ENCODE measurements at regions not wholly inside any gene's neighbourhood (a gene's known extent, or its start where the extent isn't known, plus 50 kb on each side); places are given as distances from the start of the nearest gene placed in this dataset.

DNA sequence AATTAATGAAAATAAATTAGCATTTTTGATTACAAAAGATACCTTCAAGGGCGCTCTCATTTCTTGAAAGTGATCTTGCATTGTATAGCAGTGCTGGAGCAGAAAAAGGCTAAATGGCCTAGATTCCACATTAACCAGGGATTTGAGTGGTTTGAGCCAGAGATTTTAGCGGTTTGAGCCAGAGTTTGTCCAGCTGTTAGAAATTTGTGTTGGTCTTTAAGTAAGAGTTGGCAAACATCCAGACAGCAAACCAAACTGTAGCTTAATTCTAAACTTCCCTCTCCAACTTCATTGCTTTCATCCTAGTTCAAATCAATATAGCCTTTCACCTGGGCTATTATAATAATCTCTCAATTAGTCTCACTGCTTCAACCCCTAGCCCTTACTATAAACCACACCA, 351.7 kb downstream of the IGSF11 start:
- Mint-ChIP-seq H3K27ac (no peak overlapping the region), H3K9me3 (no peaks in the 10 kb centered on the region), H3K4me3 (no peak overlapping the region), H3K4me1 (no peaks in the 10 kb centered on the region), H3K27me3 (ENCODE audit: low read depth, poor library complexity) (no peaks in the 10 kb centered on the region), H3K36me3 (ENCODE audit: low read depth) (no peaks in the 10 kb centered on the region)
- DNase-seq = no peak
- TF ChIP-seq, protein P1, sequence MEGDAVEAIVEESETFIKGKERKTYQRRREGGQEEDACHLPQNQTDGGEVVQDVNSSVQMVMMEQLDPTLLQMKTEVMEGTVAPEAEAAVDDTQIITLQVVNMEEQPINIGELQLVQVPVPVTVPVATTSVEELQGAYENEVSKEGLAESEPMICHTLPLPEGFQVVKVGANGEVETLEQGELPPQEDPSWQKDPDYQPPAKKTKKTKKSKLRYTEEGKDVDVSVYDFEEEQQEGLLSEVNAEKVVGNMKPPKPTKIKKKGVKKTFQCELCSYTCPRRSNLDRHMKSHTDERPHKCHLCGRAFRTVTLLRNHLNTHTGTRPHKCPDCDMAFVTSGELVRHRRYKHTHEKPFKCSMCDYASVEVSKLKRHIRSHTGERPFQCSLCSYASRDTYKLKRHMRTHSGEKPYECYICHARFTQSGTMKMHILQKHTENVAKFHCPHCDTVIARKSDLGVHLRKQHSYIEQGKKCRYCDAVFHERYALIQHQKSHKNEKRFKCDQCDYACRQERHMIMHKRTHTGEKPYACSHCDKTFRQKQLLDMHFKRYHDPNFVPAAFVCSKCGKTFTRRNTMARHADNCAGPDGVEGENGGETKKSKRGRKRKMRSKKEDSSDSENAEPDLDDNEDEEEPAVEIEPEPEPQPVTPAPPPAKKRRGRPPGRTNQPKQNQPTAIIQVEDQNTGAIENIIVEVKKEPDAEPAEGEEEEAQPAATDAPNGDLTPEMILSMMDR (IDR thresholded peaks at IDR 0.05) = no peak

DNA sequence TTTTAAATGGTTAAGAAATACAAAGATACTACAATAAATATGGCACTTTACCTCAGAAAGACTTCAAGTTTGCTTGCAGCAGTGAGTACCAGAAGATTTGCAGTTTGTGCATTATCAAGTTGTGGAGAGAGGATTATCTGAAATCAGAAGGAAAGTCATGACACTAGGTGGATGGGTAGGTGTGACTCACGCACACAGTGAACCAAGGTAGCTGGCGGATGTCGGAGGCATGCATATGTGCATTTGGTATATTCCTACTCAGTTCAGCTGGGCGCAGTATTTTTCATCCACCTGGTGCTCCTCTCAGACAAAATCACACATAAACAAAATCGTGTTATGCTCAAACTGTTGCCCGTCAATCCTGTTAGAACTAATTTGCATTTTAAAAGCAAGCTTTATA, 351.0 kb downstream of the IGSF11 start:
- H3K9me3 Mint-ChIP-seq = no peaks in the 10 kb centered on the region
- H3K27ac Mint-ChIP-seq = no peak overlapping the region
- H3K4me3 Mint-ChIP-seq = no peak overlapping the region
- TF ChIP-seq, protein P1 (IDR thresholded peaks at IDR 0.05) = no peak
- H3K36me3 Mint-ChIP-seq (ENCODE audit: low read depth) = no peaks in the 10 kb centered on the region
- H3K27me3 Mint-ChIP-seq (ENCODE audit: low read depth, poor library complexity) = no peaks in the 10 kb centered on the region
- no peaks in the 10 kb centered on the region for H3K4me1 Mint-ChIP-seq
- no peak for DNase-seq

DNA sequence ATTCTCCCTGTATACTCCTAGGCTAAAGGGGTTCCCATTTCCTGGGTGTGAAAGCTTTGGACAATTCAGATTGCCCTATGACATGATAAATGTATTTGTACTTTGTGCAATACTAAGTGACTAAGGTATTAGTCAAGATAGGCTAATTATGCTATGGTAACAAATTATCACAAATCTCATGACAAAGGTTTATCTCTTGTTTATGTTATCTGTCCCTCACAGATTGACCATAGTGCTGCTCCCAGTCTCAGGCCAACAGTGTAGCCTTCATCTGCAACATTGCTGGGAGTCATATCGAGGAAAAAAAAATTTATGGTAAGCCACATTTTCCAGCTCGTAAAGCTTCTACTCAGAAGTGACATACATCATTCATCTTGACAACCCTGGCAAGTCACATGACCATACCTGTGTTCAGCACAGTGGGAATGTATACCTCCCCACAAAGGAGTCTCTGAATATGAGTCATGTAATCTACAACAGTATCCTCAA, 346.2 kb downstream of the IGSF11 start:
- Mint-ChIP-seq H3K9me3 (no peaks in the 10 kb centered on the region), H3K27ac (no peak overlapping the region), H3K36me3 (ENCODE audit: low read depth) (no peaks in the 10 kb centered on the region), H3K27me3 (ENCODE audit: low read depth, poor library complexity) (peaks cover 2% of the 10 kb centered on the region), H3K4me1 (no peaks in the 10 kb centered on the region), H3K4me3 (no peak overlapping the region)
- TF ChIP-seq, protein P1 (IDR thresholded peaks at IDR 0.05) = no peak
- DNase-seq = no peak

DNA sequence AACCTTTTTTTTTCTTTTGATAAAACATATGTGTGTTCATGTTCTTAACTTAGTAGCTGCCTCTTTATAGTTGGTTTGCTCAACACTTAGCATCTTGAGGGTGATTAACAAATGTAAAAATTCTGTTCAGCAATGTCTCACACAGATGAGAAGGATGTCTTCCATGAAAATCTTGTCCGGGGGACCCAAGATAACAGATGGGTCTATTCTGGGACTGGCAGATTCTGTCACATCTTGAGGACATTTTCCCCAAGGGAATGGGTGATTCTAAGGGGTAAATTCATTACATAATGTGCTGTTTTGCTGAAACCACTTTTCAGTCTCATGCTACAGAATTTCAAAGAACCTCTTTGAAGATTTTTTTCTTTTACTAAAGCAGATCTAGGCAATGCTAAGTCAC, 342.2 kb downstream of the IGSF11 start:
- Mint-ChIP-seq H3K36me3 (ENCODE audit: low read depth) (no peaks in the 10 kb centered on the region), H3K27ac (no peak overlapping the region), H3K27me3 (ENCODE audit: low read depth, poor library complexity) (peaks cover 5% of the 10 kb centered on the region), H3K9me3 (peaks cover 15% of the 10 kb centered on the region), H3K4me1 (no peaks in the 10 kb centered on the region), H3K4me3 (no peak overlapping the region)
- no peak for DNase-seq
- TF ChIP-seq, protein P1 (IDR thresholded peaks at IDR 0.05) = no peak

DNA sequence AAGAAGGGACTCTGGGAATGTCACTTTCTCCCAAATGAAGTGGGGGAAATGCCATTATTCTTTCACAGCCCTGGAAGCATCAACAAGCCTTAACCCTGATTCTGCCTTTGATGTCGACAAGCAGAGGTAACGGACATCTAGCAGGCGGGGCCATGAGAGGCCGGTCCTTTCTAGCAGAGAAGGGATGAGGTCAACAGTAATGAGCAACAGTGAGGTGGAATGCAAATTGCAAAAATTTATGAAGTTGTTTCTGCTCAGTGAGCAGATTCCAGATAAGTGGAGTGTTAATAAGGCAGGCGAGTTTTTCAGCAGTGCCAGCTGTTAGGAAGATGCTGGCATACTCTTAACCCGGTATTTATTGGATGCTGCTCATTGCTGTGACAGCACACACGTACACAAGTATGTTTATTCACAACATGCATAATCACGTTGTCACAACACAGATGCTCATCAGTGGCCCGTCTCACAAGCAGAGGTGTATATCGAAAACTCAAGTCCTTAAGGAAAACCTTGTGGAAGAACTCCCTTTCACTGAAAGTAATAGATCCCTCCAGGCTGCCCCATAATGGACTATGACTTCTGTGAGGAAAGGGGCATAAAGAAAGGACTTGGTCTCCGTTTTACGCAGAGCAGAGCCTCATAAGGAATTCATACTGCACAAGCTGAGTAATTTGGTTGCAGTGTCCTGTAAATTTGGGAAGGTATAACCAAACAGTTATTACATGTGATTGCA, 329.0 kb downstream of the IGSF11 start:
- H3K27me3 Mint-ChIP-seq (ENCODE audit: low read depth, poor library complexity) = peaks cover 7% of the 10 kb centered on the region
- TF ChIP-seq, protein P1 (IDR thresholded peaks at IDR 0.05) = no peak
- no peak for DNase-seq
- peaks cover 9% of the 10 kb centered on the region for H3K4me1 Mint-ChIP-seq
- H3K9me3 Mint-ChIP-seq = no peaks in the 10 kb centered on the region
- no peak overlapping the region for H3K4me3 Mint-ChIP-seq
- no peaks in the 10 kb centered on the region for H3K36me3 Mint-ChIP-seq (ENCODE audit: low read depth)
- no peak overlapping the region for H3K27ac Mint-ChIP-seq

DNA sequence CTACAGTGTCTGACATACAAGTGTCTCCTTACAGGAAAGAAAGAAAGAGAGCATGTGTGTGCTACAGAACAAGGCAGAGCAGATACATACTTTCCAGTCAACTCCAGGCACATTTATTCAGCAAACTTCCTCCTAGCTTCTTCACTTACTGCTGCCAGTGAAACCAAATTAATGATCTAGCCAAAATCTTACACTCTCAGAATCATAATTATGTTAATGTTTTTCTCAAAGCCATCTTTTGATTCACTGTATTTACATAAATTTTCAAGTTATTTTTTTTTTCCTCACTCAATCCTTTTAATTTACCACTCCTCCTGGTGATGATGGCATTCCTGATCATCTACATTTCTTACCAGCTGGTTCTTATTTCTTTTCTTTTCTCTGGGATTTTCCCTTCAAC, 326.7 kb downstream of the IGSF11 start:
- peaks cover 4% of the 10 kb centered on the region for H3K27me3 Mint-ChIP-seq (ENCODE audit: low read depth, poor library complexity)
- TF ChIP-seq, protein P1 (IDR thresholded peaks at IDR 0.05) = no peak
- no peaks in the 10 kb centered on the region for H3K36me3 Mint-ChIP-seq (ENCODE audit: low read depth)
- H3K4me3 Mint-ChIP-seq = no peak overlapping the region
- DNase-seq = no peak
- no peak overlapping the region for H3K27ac Mint-ChIP-seq
- H3K9me3 Mint-ChIP-seq = no peaks in the 10 kb centered on the region
- H3K4me1 Mint-ChIP-seq = peaks cover 9% of the 10 kb centered on the region

Measured in nephron progenitor cell (in vitro differentiated cells).